ENCODE measurements at regions not wholly inside any gene's neighbourhood (a gene's known extent, or its start where the extent isn't known, plus 50 kb on each side); places are given as distances from the start of the nearest gene placed in this dataset.

DNA sequence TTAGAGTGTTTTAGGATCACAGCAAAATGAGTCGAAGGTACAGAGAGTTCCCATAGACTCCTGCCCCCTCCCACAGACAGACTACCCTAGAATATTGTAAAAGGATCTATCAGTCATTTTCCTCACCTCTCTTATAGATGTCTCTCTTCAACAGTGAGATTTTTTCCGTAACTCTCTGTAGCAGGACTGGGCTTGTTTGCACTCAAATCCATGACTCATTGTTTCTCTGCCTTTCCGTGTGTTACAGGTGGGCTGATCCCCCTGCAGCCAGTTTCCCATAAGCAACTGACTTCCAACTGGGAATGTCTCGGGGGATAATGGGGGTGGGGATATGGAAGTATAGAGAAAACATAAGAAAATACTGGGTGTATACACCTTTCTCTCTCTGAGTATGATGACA, 921.0 kb downstream of the GATA3 start:
- H3K4me3 ChIP-seq (ENCODE audit: low read depth, low read length) = no peak overlapping the region
- TF ChIP-seq, protein P1, sequence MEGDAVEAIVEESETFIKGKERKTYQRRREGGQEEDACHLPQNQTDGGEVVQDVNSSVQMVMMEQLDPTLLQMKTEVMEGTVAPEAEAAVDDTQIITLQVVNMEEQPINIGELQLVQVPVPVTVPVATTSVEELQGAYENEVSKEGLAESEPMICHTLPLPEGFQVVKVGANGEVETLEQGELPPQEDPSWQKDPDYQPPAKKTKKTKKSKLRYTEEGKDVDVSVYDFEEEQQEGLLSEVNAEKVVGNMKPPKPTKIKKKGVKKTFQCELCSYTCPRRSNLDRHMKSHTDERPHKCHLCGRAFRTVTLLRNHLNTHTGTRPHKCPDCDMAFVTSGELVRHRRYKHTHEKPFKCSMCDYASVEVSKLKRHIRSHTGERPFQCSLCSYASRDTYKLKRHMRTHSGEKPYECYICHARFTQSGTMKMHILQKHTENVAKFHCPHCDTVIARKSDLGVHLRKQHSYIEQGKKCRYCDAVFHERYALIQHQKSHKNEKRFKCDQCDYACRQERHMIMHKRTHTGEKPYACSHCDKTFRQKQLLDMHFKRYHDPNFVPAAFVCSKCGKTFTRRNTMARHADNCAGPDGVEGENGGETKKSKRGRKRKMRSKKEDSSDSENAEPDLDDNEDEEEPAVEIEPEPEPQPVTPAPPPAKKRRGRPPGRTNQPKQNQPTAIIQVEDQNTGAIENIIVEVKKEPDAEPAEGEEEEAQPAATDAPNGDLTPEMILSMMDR (IDR thresholded peaks at IDR 0.05; ENCODE audit: insufficient read depth, low read depth, low read length) = no peak
- no peak for DNase-seq (ENCODE audit: low read depth)

- no peak overlapping the region for H3K4me3 ChIP-seq (ENCODE audit: low read depth, low read length)
- no peak for DNase-seq (ENCODE audit: low read depth)
- TF ChIP-seq, protein P1 (IDR thresholded peaks at IDR 0.05; ENCODE audit: insufficient read depth, low read depth, low read length) = no peak
Observed at GRCh38 chr10:8978100-8978499, 923.6 kb downstream of the GATA3 start.

DNA sequence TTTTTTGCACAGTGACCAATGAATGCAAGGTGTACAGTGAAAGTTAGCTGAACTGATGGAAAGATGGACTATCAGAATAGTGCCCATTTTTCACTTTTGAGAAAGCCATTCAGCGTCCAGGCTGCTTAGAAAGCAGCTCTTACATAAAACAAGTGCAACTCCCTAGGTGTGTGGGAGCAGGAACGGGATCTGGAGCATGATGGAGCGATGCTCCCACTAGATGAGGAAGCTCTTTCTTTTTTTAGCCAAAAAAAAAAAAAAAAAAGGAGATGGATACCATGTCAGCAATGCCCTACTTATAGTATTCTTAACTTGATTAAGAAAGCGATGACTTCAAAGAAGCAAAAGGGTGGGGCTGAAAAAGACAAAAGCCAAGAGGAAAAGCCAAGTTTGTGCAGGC, 925.5 kb downstream of the GATA3 start:
- H3K4me3 ChIP-seq (ENCODE audit: low read depth, low read length) = no peak overlapping the region
- TF ChIP-seq, protein P1 (IDR thresholded peaks at IDR 0.05; ENCODE audit: insufficient read depth, low read depth, low read length) = no peak
- no peak for DNase-seq (ENCODE audit: low read depth)

- H3K4me3 ChIP-seq (ENCODE audit: low read depth, low read length) = no peak overlapping the region
- DNase-seq (ENCODE audit: low read depth) = no peak
- TF ChIP-seq, protein P1 (IDR thresholded peaks at IDR 0.05; ENCODE audit: insufficient read depth, low read depth, low read length) = no peak
Observed at GRCh38 chr10:8981277-8981676, 926.8 kb downstream of the GATA3 start.

GRCh38 chr10:8985651-8986050, 931.2 kb downstream of the GATA3 start:
- no peak for DNase-seq (ENCODE audit: low read depth)
- TF ChIP-seq, protein P1 (IDR thresholded peaks at IDR 0.05; ENCODE audit: insufficient read depth, low read depth, low read length) = no peak
- no peak overlapping the region for H3K4me3 ChIP-seq (ENCODE audit: low read depth, low read length)

DNA sequence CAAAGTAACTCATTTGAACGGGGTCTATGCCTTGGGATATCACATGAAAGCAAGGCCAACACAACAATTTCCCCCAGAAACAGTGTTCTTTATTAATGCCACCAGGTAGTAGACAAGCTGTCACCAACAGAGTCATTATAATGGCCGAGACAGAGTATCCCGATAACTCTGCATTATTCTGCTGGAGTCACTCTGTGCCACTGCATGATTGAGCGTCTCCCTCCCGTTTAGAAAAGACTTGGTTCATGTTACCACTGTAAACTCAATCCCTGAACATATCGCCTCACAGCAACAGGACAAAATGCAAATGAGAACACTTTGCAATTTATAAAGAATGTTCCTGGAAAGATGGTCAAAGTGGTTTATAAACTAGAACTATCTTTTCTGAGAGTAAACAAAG, 932.5 kb downstream of the GATA3 start:
- TF ChIP-seq, protein P1 (IDR thresholded peaks at IDR 0.05; ENCODE audit: insufficient read depth, low read depth, low read length) = no peak
- H3K4me3 ChIP-seq (ENCODE audit: low read depth, low read length) = no peak overlapping the region
- no peak for DNase-seq (ENCODE audit: low read depth)

- TF ChIP-seq, protein P1 (IDR thresholded peaks at IDR 0.05; ENCODE audit: insufficient read depth, low read depth, low read length) = no peak
- no peak for DNase-seq (ENCODE audit: low read depth)
- H3K4me3 ChIP-seq (ENCODE audit: low read depth, low read length) = no peak overlapping the region
Observed at GRCh38 chr10:8987712-8988111, 933.2 kb downstream of the GATA3 start.
